8988T (cell line): ENCODE measurements at regions not wholly inside any gene's neighbourhood (a gene's known extent, or its start where the extent isn't known, plus 50 kb on each side); places are given as distances from the start of the nearest gene placed in this dataset.

Experiments used
- DNase-seq: peaks from one replicate; pipeline ENCODE4 v3.0.0; 2011

DNA sequence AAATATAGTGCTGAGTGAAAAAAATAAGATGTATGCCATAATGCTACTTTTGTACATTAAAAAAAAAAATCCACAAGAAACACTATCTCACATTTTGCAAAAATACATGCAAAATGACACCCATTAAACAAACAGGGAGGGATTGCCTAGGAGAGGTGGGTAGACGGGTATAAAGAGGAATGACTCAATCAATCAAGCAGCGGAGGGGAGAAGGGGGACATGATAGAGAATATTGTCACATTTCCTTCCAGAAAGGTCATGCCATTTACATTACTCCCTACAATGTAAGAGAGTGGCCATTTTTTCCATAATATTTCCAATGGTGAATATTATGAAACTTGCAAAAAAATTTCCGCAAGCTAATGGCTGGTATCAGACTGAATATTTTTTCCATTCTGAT is 542.3 kb upstream of the TNP1 start:
- no peak for DNase-seq

GRCh38 chr2:217399291-217399690 is 539.4 kb upstream of the TNP1 start:
- DNase-seq, result no peak

DNA sequence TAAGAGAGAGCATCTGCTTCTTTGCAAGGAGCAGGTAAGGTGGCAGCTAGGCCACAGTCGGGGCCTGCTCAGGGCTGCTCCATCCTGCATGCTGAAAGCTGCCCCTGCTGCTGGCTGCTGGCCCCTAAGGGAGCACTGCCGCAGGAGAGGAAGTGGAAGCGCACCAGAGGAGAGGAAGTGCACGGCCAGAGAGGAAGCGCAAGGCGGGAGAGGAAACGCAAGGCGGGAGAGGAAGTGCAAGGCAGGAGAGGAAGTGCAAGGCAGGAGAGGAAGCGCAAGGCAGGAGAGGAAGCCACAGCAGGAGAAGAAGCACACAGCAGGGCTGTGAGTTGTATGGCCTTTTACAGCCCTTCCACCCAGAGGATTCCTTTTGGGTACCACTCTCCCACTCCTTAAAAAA is 539.0 kb upstream of the TNP1 start:
- no peak for DNase-seq

GRCh38 chr2:217398101-217398500 is 538.2 kb upstream of the TNP1 start:
- DNase-seq, result no peak

GRCh38 chr2:217396586-217396985 is 536.7 kb upstream of the TNP1 start:
- DNase-seq, result no peak

DNA sequence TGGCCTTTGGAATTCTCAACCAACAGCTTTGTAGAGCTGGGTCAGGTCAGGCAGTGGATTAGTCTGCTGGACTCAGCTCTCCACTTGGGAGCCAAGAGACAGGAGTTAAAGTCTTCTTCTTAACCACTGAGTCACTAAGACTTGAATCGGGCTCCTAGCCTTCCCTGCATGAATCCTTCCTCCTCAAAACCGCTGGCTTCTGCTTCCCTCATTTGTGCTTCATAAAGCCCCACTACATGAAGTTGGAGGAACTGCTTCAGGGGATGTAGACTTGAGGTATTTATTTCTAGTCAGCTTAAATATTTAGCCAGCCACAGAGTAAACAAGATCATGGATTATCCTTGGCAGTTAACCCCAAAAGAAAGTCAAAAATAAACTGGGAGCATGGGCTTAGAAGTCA is 536.3 kb upstream of the TNP1 start:
- DNase-seq, result no peak

- DNase-seq, result no peak
These were observed 534.9 kb upstream of the TNP1 start for GRCh38 chr2:217394510-217395351.

GRCh38 chr2:217393585-217394032 is 533.7 kb upstream of the TNP1 start:
- DNase-seq, result no peak

DNA sequence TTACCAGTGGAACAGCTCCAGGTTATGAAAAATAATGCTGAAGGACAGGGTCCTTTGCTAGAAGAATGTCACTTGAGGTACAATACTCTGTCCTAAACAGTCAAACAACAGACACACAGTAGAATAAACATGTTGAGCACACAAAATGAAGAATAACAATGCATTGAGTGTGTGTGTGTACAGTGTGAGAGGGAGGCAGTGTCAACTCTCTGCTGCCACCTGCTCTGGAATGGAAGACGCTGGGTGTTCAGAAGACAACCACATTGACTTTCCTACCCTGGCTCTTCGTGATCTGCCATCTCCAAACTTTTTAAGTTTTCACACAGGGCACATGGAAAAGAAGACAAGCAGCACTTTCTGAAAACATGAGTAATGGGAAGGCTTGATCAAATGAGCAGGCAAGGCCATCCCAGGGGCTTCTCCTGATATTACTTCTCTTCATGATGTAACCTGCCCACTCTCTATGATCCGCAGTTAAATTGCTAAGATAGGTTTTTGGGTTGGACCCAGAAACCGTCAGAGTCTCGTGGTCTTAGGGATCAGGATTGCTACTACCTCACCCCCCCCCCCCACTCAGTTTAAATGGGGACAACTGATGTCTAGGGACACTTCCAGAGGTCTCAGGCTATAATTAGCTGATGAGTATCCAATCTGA is 533.2 kb upstream of the TNP1 start:
- no peak for DNase-seq

GRCh38 chr2:217387776-217388387 is 528.0 kb upstream of the TNP1 start:
- no peak for DNase-seq

- DNase-seq, result no peak
These were observed 526.2 kb upstream of the TNP1 start for GRCh38 chr2:217386041-217386440.

DNA sequence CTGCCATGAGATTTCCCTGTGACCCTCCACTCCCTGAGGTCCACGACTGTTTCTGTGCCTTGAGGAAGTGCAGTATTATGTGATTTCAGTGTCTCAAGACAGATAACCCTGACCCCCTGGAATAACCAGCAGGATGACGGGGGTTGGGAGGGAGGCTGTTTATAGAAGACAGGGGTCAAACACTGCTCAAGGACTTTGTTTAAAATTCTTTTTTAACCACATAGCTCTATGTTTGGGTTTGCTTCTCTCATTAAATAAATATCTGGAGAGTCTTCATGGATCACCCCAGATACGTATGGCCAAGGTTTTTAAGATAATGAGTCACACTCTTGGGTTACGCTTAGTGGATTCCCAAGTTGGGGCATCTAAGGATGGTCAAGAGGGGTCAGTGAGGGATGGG is 523.8 kb upstream of the TNP1 start:
- DNase-seq, result no peak

DNA sequence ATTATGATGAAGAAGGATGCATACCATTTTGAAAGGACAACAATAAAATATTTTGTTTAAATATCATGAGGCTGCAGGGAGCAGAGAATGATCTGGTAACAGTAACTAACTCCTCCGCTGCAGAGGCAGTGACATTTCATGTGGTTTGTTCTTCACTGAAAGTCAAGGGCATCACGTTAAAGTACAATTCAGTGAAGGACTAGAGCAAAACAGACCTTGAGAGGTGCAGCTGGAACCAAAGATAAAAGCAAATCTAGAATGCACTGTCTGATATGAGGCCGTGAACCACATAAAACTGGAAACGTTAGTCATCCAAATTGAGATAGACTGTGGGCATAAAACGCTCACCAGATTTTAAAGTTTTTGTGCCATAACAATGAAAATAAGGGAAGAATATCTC is 522.9 kb upstream of the TNP1 start:
- DNase-seq, result no peak

DNA sequence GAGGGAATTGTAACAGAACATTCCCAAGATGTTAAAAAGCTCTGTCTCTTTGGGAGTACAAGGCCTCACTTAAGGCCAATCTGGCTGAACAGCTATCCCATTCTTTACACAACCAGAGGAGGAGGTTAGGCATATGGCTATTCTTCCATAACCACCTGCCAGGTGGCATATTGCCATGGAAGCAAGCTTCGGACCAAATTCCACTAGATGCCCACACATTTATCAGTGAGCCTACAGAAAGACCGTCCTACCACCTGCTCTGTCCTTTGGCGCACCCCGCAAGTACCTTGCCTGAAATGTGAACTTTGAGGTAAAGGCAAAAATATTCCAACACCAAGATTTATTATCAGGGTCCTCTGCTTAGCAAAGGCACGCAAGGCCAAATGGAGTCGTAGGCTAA is 519.9 kb upstream of the TNP1 start:
- DNase-seq, result no peak

DNA sequence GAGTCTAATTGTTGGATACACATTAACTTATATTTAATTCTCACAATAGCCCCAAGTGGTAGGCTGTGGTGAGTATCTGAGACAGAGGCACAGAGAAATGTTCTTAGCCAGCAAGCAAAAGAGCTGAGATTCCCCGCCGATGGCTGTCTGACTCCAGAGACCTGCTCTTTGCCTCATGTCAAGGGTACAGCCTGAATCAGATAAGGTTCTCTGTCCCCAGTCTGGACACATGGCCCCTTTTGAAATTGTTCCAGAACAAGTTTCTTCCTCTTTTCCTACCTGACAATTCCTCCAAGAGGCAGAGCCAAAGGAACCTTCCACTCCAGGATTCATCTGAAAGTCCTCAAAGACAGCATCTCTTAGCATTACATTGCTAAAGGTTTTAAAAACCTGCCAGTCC is 512.9 kb upstream of the TNP1 start:
- DNase-seq, result no peak

GRCh38 chr2:217371781-217372213 is 511.9 kb upstream of the TNP1 start:
- no peak for DNase-seq

GRCh38 chr2:217370391-217370790 is 510.5 kb upstream of the TNP1 start:
- DNase-seq, result no peak

DNA sequence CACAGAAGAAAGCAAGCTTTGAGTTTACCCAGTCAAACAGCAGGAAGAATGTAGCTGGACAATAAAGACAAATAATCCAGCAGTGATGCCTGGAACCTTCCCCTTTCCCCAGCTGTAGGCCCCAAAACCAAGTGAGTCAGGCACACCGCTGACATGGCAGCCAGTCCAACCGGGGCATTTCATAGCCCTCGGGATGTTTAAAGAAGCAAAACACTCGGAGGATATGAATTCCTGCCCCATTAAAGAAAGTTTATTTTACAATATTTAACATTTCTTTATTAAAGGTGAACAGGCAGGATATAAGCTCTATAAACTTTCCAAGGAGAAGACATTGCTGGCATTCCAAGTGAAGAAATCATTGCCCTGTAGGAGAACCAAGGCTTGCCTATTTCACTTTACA is 507.6 kb upstream of the TNP1 start:
- no peak for DNase-seq

DNA sequence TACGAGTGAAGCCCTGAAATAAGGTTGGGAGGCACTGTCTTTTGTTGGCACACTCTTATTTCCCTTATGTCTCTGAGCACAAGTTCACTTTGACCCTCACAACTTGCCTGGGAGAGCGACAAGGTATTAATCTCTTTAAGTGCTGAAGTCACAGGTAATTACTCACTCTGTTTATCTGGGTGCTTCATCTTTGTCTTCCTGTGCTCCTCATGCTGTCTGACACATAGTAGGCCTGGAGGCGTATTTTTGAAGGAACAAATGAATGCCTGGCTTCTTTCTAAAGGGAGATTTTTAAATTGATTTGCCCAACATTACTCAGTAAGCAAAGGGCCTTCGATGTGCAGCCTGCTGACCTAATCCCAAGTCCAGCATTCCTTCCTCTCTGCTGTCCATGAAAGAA is 507.1 kb upstream of the TNP1 start:
- DNase-seq, result no peak

- no peak for DNase-seq
These were observed 506.5 kb upstream of the TNP1 start for GRCh38 chr2:217366266-217366895.

GRCh38 chr2:217365656-217366055 is 505.8 kb upstream of the TNP1 start:
- no peak for DNase-seq

GRCh38 chr2:217364224-217364623 is 504.4 kb upstream of the TNP1 start:
- DNase-seq, result no peak

DNA sequence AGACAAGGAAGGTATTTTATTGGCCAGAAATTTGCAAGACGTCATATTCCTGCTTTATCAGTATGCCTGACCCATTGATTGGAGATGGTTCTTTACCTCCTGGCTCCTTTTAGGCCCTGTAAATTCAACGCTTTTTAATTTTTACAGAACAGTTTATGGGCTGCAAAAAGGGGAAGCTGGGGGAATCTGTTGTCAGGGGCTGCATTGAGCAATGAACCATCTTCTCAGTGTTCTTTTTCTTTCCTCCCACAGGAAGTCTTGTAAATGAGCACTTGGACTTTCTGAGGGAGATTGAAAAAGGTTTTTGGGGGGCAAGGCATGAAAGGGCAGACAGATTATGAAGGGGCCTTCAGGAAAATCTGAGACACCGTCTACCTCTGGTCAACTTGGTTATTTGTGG is 503.6 kb upstream of the TNP1 start:
- DNase-seq, result no peak

GRCh38 chr2:217362710-217363109 is 502.8 kb upstream of the TNP1 start:
- DNase-seq, result no peak
